Rectal smooth muscle tissue (tissue), 1 donor: ENCODE measurements at regions not wholly inside any gene's neighbourhood (a gene's known extent, or its start where the extent isn't known, plus 50 kb on each side); places are given as distances from the start of the nearest gene placed in this dataset.

ENCODE experiments used
- H3K27ac ChIP-seq: one replicate; pipeline ENCODE4 v1.7.0; 2013; ENCODE audit warnings: low read depth, low read length, inconsistent platforms
- H3K27me3 ChIP-seq: one replicate; pipeline ENCODE4 v1.7.0; 2013; ENCODE audit warnings: low read length; ENCODE audit not compliant: control insufficient read depth, insufficient read depth
- H3K36me3 ChIP-seq: one replicate; pipeline ENCODE4 v1.7.0; 2013; ENCODE audit warnings: low read length; ENCODE audit not compliant: control insufficient read depth, insufficient read depth
- H3K4me1 ChIP-seq: one replicate; pipeline ENCODE4 v1.7.0; 2013; ENCODE audit warnings: low read length; ENCODE audit not compliant: control insufficient read depth, insufficient read depth
- H3K4me3 ChIP-seq: one replicate; pipeline ENCODE4 v1.7.0; 2013; ENCODE audit warnings: low read length
- H3K9ac ChIP-seq: one replicate; pipeline ENCODE4 v1.7.0; 2013; ENCODE audit warnings: low read length

DNA sequence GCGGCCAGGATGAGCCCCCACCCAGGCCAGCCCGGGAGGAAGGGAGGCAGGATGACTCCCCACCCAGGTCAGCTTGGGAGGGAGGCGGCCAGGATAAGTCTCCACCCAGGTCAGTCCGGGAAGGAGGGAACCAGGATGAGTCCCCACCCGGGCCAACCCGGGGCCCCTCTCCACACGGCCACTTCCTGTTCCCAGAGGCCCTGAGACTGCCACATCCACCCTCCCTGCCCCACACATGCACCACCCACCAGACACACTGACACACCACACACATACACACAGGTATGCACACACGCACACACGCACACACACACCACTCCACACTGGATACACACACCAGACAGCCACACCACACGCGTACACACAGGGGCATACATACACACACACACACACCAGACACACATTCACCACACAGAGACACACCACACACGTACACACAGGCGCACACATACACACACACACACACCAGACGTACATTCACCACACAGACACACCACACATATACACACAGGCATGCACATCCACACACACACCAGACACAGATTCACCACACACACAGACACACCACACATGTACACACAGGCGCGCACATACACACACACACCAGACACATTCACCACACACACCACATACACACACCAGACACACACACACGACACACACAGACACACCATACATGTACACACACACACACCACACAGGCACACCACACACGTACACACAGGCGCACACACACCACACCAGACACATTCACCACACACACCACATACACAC is 84.9 kb upstream of the PRR5 start:
- H3K4me3 ChIP-seq, result no peak overlapping the region
- H3K27ac ChIP-seq, result no peak overlapping the region
- H3K4me1 ChIP-seq, result no peaks in the 10 kb centered on the region
- no peaks in the 10 kb centered on the region for H3K36me3 ChIP-seq
- no peak overlapping the region for H3K9ac ChIP-seq
- peaks cover 9% of the 10 kb centered on the region for H3K27me3 ChIP-seq

DNA sequence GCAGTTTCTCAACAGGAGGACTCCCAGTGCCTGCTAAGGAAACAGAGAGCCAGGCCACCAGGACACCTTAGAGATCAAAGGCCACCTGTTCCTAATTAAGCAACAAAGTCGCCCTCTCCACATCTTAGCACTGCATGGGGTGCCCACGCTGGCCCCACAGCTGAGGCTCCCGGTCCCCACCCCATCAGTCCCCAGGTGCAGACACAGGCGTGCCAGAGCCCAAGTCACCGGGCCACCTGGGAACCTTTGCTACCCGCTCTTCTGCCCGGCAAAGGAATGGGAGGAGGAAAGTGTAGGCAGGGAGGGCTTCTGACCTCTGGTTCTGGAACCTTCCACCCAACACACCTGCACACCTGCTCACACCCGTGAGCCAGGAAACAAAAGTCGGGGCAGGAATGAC is 85.5 kb upstream of the PRR5 start:
- no peak overlapping the region for H3K4me3 ChIP-seq
- peaks cover 9% of the 10 kb centered on the region for H3K27me3 ChIP-seq
- no peak overlapping the region for H3K9ac ChIP-seq
- no peaks in the 10 kb centered on the region for H3K36me3 ChIP-seq
- H3K4me1 ChIP-seq, result no peaks in the 10 kb centered on the region
- H3K27ac ChIP-seq, result no peak overlapping the region

- H3K9ac ChIP-seq, result no peak overlapping the region
- H3K4me1 ChIP-seq, result no peaks in the 10 kb centered on the region
- no peak overlapping the region for H3K27ac ChIP-seq
- no peak overlapping the region for H3K4me3 ChIP-seq
- H3K36me3 ChIP-seq, result no peaks in the 10 kb centered on the region
- H3K27me3 ChIP-seq, result peaks cover 8% of the 10 kb centered on the region
Measured at GRCh38 chr22:44615602-44616180, 86.3 kb upstream of the PRR5 start.

GRCh38 chr22:44615146-44615545 is 86.9 kb upstream of the PRR5 start:
- Histone ChIP-seq H3K9ac (no peak overlapping the region), H3K4me1 (no peaks in the 10 kb centered on the region), H3K4me3 (no peak overlapping the region), H3K27ac (no peak overlapping the region), H3K27me3 (peaks cover 4% of the 10 kb centered on the region), H3K36me3 (no peaks in the 10 kb centered on the region)

- Histone ChIP-seq H3K27ac (no peak overlapping the region), H3K27me3 (no peaks in the 10 kb centered on the region)
Measured at GRCh38 chr22:44613196-44613595, 88.8 kb upstream of the PRR5 start.

DNA sequence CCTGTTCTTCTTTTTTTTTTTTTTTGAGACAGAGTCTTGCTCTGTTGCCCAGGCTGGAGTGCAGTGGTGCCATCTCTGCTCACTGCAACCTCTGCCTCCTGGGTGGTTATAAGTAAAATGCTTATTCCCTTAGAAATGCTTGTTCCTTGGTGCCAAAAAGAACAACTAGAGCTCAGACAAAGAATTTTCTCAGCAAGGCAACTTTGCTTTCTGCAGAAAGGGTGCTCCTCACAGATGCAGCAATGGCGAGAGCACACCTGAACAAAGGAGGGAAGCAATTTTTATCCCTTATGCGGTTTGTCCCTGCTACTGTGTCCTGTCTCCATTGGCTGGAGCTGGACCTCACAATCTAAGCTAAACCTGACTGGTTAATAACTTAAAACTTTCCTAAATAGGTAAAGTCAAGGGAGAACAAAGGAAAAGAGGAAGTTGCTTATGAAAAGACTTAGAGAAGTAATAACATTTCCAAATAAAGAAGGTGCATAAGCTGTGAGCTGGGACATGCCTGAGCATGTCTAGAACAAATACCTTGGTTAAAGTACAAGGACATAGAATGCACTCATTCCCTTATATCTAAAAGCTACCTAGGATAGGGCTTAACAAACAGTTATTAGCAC is 90.0 kb upstream of the PRR5 start:
- H3K4me1 ChIP-seq, result no peaks in the 10 kb centered on the region
- H3K9ac ChIP-seq, result no peak overlapping the region
- no peaks in the 10 kb centered on the region for H3K27me3 ChIP-seq
- no peaks in the 10 kb centered on the region for H3K36me3 ChIP-seq
- H3K4me3 ChIP-seq, result no peak overlapping the region
- H3K27ac ChIP-seq, result no peak overlapping the region

More at GRCh38 chr22:44613196-44613595, 88.8 kb upstream of the PRR5 start:
- Histone ChIP-seq H3K36me3 (no peaks in the 10 kb centered on the region), H3K4me1 (no peaks in the 10 kb centered on the region), H3K9ac (no peak overlapping the region), H3K4me3 (no peak overlapping the region)

- no peaks in the 10 kb centered on the region for H3K36me3 ChIP-seq
Measured at GRCh38 chr22:44610071-44610470, 91.9 kb upstream of the PRR5 start.

GRCh38 chr22:44609400-44609988 is 92.5 kb upstream of the PRR5 start:
- Histone ChIP-seq H3K4me3 (no peak overlapping the region), H3K4me1 (no peaks in the 10 kb centered on the region), H3K36me3 (no peaks in the 10 kb centered on the region), H3K27ac (no peak overlapping the region), H3K9ac (no peak overlapping the region), H3K27me3 (no peaks in the 10 kb centered on the region)

More at GRCh38 chr22:44610071-44610470, 91.9 kb upstream of the PRR5 start:
- no peak overlapping the region for H3K4me3 ChIP-seq
- no peaks in the 10 kb centered on the region for H3K27me3 ChIP-seq
- H3K4me1 ChIP-seq, result no peaks in the 10 kb centered on the region
- H3K9ac ChIP-seq, result no peak overlapping the region
- no peak overlapping the region for H3K27ac ChIP-seq

DNA sequence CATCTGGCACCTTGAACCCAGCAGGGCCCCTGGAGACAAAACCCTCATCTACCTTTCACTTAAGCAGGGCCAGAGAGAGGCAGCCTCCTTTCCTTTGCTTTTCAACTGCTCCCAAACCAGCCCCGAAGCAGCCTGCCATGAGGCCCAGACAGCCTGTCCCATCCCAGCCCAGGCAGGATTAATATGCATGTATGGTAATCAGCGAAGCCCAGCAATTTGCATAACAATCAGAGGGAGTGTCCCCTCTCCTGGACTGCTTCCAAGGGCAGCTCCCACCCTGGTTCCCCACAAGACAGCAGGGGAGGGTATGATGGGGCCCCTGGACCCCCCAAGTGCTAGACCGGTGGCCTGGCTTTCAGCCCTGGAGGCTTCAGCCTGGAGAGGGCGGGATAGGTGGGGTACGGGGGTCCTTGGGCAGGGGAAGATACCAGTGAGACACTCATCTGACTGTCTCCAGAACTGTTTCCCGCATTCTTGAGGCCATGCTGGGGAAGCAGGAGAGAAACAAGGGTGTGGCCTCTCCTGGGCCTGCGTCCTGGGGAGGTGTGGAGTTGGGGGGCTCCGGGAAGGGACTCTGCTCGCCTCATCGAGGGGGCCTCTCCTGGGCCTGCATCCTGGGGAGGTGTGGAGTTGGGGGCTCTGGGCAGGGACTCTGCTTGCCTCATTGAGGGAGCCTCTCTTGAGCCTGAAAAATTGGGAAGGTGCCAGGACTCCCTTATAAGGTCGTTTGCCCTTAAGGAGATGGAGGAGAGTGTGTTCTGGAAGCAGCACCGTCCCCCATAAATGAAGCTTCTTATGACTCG is 93.2 kb upstream of the PRR5 start:
- Histone ChIP-seq H3K4me3 (no peak overlapping the region), H3K36me3 (no peaks in the 10 kb centered on the region), H3K4me1 (no peaks in the 10 kb centered on the region), H3K9ac (no peak overlapping the region), H3K27me3 (no peaks in the 10 kb centered on the region), H3K27ac (no peak overlapping the region)

DNA sequence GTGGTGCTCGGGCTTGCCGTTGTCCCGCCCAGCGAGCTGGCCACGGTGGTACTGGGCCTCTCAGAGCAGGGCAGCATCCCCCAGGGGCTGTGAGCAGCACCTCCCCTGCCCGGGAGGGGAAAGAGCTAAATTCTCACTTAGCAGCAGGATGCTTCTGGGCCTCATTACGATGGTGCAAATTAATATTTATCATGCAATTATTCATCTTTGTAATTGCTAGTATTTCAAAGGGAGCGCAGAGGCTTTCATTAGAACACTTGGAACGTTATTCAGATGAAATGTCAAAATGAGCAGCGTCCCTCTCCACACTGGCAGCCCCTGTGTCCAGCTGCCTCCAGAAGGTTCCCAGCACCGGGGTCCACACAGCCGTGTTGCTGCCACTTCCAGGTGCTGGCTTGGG is 95.9 kb upstream of the PRR5 start:
- Histone ChIP-seq H3K4me3 (no peak overlapping the region), H3K4me1 (no peaks in the 10 kb centered on the region), H3K27me3 (no peaks in the 10 kb centered on the region)

GRCh38 chr22:44605486-44605885 is 96.5 kb upstream of the PRR5 start:
- Histone ChIP-seq H3K27me3 (no peaks in the 10 kb centered on the region), H3K27ac (no peak overlapping the region), H3K9ac (no peak overlapping the region), H3K36me3 (no peaks in the 10 kb centered on the region), H3K4me3 (no peak overlapping the region), H3K4me1 (no peaks in the 10 kb centered on the region)

More for the DNA sequence above, 95.9 kb upstream of the PRR5 start:
- Histone ChIP-seq H3K9ac (no peak overlapping the region), H3K27ac (no peak overlapping the region), H3K36me3 (no peaks in the 10 kb centered on the region)

- H3K27me3 ChIP-seq, result no peaks in the 10 kb centered on the region
- H3K9ac ChIP-seq, result no peak overlapping the region
- H3K4me3 ChIP-seq, result no peak overlapping the region
- H3K27ac ChIP-seq, result no peak overlapping the region
- no peaks in the 10 kb centered on the region for H3K4me1 ChIP-seq
- no peaks in the 10 kb centered on the region for H3K36me3 ChIP-seq
Measured at GRCh38 chr22:44604991-44605390, 97.0 kb upstream of the PRR5 start.
